Stimulated activated CD8-positive, alpha-beta memory T cell treated with anti-CD3 and anti-CD28 coated beads, Interleukin-2, amount 100 ng/mL, for 1 hour (primary cell): ENCODE measurements at regions not wholly inside any gene's neighbourhood (a gene's known extent, or its start where the extent isn't known, plus 50 kb on each side); places are given as distances from the start of the nearest gene placed in this dataset.

Source experiments
- DNase-seq, 2 donors: peaks; one replicate each; pipeline ENCODE4 v3.0.0-alpha.2; 2020; ENCODE audit warnings: low read depth in 2 of 2

- DNase-seq = no peak
These were observed 381.5 kb upstream of the B3GALT2 start for GRCh38 chr1:193567937-193568336.

DNA sequence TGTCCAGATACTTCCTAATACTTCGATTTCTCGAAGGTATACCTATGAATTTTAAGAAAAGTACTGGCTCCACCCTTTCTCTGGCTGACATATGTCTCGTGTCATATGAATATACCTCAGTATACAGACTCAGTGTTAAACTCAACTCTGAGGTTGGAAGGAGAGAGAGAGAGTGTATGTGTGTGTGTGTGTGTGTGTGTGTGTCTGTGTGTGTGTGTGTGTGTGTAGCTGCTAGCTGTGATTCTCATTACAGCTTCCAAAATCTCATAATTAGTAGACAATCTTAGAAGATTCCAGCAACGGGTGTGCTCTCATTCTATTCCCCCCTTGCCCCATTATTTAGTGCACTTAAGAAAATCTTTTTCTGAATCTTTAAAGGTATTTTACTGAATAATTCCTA, 380.3 kb upstream of the B3GALT2 start:
- DNase-seq = no peak

GRCh38 chr1:193565971-193566577, 379.7 kb upstream of the B3GALT2 start:
- DNase-seq = no peak

- DNase-seq = no peak
These were observed 375.7 kb upstream of the B3GALT2 start for GRCh38 chr1:193562121-193562520.

DNA sequence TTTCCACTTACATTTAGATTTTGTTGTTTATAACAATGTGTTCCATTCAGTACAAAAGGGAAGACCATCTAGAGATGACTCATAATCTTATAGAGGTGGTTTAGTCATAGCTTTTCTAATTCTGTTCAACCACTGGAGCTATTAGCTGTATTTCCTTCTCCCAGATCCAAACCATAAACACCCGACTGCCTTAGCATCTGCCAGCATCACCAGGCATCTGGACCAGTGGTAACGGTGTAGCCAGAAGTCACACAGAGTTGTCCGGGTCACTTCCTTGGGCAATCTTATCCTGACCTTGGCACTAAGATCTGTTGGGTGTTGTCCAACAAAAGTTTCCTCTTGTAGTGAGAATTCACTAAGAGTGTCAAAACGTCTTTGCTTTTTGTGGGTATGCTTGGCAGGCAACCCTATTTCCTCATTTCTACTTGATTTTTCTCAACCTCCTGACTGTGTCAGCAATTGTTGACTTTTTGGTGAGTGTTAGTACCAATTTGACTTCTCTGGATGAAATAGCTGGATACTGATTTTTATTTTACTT, 372.1 kb upstream of the B3GALT2 start:
- no peak for DNase-seq

DNA sequence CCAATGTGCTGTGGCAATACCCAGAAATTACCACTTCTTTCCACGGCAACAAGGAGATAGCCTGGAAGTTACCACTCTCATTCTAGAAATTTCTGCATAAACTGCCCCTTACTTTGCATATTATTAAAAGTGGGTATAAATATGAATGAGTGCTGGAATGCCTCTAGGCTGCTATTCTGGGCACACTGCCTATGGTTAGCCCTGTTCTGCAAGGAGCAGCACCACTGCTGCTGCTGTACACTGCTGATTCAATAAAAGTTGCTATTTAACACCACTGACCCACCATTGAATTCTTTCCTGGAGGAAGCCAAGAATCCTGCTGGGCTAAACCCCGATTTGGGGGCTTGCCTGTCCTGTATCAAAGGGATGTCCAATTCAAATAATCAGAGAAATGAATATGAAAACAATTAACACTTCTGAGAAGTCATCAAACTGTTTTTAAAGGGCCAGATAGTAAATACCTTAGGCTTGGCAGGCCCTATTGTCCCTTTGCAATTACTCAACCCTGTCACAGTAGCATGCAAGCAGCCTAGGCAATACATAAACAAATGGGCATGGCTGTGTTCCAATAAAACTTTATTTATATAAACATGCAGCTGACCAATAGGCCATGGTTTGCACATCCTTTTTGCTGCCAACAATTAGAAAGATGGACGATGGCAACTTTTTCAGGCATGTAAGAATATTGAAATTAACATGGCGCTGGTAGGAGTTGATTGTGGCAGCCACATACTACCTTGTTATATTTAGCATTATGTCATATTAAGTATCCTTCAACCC, 369.4 kb upstream of the B3GALT2 start:
- no peak for DNase-seq

GRCh38 chr1:193553564-193553963, 367.2 kb upstream of the B3GALT2 start:
- no peak for DNase-seq

GRCh38 chr1:193552274-193552673, 365.9 kb upstream of the B3GALT2 start:
- no peak for DNase-seq

DNA sequence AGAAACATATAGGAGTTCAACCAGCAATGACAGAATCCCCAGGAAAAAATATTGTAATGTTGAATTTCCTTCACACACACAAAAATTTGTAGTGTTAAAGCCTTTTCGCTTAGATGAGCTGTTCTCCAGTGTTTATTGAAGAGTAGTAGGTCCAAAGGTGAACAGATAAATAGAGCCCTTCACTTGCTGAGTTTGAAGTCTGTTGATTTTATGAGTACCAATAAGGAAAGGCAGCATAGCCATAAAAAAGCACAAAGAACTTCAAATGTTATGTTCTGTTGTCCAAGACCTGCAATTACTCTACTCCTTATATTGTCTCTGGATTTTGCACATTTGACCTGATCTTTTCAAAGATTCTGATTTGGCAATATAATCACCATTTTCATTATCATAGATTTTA, 362.7 kb upstream of the B3GALT2 start:
- no peak for DNase-seq

DNA sequence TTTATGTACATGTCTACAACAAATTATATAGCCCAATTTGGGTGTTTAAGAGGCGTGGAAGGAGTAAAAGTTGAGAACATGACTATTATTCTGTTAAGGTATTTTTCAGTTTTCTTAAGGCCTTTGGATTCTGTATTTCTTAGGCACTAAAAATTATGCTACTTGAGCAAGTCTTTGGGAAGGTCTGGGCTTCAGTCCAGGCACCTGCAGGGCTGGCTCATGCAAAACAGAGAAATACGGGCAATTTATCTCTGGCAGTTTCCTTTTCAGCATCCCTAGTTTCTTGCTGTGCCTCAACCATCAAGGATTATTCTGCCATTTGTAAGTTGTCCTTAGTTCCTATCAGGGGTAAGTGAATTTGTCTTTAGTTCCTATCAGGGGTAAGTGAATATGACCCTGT, 358.8 kb upstream of the B3GALT2 start:
- DNase-seq = no peak

- no peak for DNase-seq
These were observed 356.8 kb upstream of the B3GALT2 start for GRCh38 chr1:193543259-193543658.

DNA sequence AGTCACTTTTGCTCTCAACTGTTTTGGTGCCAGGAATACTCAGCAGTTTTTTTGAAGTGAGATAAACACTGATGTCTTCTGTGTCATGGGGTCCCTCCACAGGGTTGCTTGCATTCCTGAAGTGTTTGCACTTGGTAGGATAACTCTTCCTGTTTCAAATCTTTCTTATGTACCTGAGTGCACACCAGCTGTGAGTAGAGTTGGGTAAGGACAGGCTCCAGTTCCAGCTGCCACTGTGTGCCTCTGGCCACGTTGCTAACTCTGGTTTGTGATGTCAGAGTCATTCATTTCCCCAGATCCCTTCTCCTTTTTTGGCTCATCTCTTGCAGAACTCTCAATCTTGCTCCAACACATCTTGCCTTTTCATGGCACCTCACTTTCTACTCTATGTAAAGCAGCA, 356.3 kb upstream of the B3GALT2 start:
- no peak for DNase-seq

GRCh38 chr1:193540511-193540910, 354.1 kb upstream of the B3GALT2 start:
- no peak for DNase-seq

DNA sequence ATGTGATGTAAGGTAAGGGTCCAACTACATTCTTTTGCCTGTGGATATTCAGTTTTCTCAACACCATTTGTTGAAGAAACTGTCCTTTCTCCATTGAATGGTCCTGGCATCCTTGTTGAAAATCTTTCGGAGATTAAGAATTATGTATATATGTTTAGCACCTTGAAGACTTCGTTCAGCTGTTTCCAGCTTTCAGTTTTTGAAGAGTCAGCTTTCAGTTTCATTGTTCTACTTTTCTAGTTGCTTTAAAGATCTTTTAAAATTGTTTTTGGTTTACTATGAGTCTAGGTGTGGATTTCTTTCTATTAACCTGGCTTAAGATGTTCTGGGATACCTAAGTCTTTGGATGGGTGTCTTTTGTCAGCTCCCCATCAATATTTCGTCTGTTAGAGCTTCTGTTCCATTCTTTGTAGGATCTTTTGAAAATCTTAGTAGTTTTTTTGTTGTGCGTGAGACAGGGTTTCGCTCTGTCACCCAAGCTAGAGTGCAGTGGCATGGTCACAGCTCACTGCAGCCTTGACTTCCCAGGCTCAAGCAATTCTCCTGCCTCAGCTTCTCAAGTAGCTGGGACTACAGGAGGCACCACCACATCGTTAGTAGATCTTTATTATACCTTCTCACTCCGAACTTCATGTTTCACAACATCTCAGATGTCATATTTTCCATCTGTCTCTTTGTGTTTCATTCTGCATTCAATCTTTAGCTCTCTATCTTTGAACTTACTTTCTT, 353.5 kb upstream of the B3GALT2 start:
- no peak for DNase-seq

DNA sequence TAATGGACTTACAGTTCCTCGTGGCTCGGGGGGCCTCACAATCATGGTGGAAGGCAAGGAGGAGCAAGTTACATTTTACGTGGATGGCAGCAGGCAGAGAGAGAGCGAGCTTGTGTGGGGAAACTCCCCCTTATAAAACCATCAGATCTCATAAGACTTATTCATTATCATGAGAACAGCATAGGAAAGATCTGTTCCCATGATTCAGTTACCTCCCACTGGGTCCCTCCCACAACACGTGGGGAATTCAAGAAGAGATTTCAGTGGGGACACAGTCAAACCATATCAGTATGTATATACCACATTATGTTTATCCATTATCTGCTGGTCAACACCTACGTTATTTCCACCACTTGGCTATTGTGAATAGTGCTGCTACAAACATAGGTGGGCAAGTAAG, 352.3 kb upstream of the B3GALT2 start:
- DNase-seq = no peak

GRCh38 chr1:193538003-193538354, 351.6 kb upstream of the B3GALT2 start:
- DNase-seq = no peak

DNA sequence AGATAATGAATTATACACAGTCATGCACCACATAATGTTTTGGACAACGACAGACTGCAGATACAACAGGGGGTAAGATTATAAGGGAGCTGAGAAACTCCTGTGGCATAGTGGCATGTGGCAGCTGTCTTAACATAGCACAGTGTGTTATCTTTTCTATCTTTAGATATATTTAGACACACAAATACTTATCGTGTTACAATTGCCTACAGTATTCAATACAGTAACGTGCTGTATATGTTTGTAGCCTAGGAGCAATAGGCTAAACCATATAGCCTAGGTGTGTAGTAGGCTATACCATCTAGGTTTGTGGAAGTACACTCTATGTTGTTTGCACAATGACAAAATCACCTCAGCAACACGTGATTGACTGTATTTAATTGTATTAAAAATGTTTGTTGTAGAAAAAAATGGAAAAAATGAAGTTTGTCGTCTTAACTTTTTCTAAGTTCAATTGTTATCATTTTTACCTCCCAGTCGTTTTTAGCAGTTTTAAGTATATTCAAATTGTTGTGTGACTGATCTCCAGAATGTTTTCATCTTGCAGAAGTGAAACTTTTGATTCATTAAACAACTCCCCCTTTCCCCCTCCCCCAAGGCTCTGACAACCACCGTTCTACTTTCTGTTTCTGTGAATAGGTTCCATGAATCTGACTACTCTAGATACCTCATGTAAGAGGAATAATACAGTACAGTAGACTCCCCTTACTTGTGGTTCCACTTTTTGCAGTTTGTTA, 351.0 kb upstream of the B3GALT2 start:
- DNase-seq = no peak

- DNase-seq = no peak
These were observed 347.4 kb upstream of the B3GALT2 start for GRCh38 chr1:193533853-193534252.

- DNase-seq = no peak
These were observed 339.7 kb upstream of the B3GALT2 start for GRCh38 chr1:193525917-193526710.

DNA sequence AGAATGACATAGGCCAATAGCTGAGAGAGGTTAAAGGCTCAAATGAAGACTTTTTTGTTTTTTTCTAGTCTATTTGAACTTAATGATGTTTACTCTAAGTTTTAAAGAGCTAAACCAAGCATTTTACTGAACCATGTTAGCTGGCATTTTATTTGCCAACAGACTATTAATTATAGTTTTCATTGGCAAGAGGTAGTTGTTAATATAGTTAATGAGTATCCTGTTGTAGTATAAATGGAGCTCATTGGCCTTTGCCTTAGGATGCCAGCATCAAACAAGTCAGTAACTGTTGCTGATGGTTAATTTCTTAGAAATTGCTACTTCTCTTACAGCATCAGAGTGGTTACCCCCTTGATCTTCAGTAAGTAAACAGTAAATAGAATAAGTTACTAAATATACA, 339.0 kb upstream of the B3GALT2 start:
- no peak for DNase-seq

DNA sequence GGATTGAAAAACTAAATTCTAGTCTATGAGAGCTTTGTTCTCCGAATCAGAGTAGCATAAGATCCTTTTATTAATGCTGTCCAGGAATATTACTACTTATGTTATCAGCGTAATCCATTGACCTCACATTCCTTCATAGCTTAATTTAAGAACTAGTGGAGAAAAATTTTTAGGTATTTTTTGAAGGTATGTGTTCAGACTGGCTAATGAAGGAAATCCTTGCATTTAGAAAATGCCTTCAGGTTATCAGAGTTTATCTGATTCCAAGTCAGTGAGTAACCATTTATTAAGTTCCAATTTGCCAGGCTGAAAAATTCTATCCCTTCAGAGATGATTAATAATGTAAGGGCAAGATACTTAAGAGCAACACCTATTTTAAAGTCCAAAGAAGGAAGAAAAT, 338.2 kb upstream of the B3GALT2 start:
- DNase-seq = no peak
